Stimulated activated CD8-positive, alpha-beta memory T cell treated with anti-CD3 and anti-CD28 coated beads, Interleukin-7, amount 100 ng/mL, for 1 hour (primary cell): ENCODE measurements at regions not wholly inside any gene's neighbourhood (a gene's known extent, or its start where the extent isn't known, plus 50 kb on each side); places are given as distances from the start of the nearest gene placed in this dataset.

Experiments used
- DNase-seq, 2 donors: peaks; one replicate each; pipeline ENCODE4 v3.0.0-alpha.2; 2020; ENCODE audit warnings: low read depth in 2 of 2

DNA sequence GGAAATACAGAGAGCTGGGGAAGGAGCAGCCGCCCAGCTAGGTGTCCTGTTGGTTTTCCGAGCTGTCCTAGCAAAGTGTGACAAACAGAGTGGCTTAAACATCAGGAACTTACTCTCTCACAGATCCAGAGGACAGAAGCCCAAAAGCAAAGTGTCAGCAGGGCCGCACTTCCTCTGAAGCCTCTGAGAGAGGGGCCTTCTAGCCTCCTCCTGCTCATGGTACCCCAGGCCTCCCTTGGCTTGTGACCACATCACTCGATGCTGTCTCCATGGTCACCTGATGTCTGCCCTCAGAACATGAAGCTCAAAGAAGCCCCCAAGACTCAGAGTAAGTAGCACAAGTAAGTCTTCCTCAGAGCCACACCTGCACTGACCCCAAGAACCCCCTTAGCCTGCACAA is 650.5 kb upstream of the ID2 start:
- no peak for DNase-seq

DNA sequence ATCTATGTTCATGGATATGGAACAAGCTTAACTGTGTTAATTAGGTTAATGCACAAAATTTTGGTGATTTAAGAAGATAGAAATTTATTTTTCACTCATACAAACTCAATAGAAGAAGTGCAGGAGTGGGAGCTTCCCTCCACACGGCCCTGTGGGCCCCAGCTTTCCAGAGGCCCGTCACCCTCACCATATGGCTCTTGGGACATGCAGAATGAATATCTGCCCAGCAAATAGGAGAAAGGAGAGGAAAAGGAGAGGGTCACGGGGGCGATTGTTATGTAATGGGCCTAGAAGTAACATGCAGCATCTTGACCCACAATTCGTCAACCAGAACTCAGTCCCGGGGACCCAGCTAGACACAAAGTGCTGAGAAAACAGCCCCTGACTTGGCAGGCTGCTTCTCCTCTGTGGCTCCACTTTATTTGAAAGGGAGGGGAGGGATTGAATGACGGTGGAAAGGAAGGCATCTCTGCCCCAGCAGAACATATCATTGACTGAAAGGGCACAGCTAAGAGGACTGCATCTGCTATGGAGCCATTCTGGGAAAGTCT is 648.2 kb upstream of the ID2 start:
- DNase-seq = no peak

DNA sequence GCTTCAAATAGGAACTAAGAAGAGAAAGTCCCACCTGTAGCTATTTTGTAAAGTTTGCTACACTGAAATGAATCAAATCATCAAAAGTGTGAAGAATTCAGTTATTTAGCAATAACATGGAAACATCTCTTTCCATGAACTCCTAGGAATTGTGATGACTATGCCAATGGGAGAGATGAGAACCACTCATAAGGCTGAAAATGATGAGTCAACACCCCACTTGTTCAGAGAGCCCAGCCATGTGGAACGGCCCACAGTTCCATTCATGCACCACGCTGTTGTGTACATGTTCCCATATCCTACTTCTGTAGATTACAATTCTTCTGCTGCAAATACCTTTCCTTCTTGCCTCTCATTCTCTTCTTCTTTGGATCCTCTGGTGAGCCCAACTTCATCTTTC is 645.5 kb upstream of the ID2 start:
- DNase-seq = no peak

DNA sequence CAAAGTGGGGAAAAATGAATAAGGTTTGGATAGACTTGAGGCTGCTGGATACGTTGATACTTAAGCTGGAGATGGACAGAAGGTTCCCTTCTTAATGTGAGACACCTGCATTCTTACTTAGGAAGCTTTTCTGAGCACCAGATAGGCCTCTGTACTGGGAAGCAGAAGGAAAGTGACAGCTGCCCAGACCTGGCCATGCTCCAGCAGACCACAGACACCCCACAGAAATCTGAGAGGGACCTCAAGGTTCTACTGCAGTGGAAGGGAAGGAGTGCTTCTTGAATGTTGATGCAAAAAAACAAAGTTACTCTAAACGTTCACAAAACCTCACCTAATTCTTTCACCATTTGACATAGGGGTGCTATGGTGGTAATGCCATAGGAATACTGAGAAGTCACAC is 642.1 kb upstream of the ID2 start:
- DNase-seq = no peak

DNA sequence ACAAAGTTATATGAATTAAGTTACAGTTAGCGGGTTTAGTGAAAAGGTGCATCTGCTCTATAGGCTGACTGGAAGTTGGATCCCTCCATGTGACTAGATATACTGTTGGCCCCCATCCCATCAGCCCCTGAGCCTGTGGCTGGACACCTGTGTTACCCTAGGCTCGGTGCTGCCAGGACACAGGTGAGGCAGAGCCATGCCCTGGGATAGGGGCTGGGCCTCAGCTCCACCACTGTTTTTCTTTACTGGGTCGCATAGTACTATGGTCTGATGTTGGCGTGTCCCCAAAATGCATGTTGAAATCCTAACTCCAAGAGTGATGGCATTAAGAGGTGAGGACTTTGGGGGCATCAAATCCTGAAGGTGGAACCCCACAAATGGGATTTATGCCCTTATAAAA is 638.6 kb upstream of the ID2 start:
- DNase-seq = no peak

DNA sequence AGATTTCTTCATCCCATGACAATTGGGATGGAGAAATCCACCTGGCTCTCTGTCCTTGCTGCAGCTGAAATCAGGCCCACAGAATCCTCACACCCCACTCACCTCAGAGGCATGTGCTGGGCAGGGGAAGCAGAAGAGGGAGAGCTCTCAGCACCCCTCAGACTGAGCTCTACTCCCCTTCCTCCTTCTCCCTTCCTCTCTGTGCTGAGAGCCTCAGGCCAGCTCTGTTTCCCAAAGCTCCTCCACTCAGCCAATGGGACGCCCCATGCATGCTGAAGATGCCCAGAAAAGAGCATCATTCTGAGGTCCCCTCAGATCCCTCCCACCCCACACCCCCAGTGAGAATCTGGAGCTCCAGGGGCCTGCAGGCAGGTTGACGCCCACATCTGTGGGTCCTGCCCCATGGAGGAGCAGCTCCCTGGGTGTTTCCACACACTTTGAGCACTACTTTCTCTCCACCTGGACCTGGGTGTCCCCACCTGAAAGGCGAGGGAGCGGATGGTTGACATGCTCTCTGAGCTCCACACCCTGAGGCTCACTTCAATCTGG is 637.7 kb upstream of the ID2 start:
- no peak for DNase-seq

DNA sequence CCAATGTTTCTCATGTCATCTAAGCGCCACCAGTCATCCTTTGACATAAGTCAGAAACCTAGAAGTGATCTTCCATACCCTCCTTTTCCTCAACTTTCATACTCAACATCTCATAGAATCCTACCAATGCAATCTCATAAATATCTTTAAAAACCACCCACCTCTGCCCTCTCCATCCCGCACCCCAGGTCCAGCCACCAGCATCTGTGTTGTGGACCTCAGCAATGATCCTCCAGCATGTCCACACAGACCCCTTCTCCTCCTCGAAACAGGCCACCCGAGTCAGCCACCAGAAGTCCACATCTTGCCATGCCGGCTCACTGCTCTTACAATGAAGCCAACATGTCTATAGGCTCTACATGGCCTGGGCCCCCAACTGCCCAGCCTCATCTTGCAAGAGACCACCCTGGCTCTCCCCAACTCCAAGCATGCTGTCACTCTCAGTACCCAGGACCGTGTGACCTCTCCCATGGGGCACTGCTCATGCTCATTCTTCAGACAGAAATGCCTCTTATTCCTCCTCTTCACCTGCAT is 636.7 kb upstream of the ID2 start:
- DNase-seq = no peak

DNA sequence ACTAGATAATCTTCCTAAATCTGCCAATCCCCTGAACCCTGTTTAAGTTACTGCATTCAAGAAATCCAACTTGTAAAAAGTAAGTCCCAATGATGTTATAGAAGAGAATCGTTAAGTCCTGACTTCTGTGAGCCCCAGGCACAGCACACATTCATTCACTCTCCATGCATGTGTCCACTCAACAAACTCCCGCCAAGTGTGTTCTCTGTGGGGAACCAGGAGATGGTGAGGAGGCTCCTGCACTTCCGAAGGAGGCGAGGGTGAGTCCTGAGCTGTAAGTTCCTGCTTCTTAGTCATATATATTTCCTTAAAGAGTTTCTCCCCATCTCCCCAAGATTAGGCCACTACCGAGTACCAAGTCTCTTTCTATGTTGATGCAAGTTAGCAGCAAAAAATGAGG is 635.0 kb upstream of the ID2 start:
- DNase-seq = no peak

DNA sequence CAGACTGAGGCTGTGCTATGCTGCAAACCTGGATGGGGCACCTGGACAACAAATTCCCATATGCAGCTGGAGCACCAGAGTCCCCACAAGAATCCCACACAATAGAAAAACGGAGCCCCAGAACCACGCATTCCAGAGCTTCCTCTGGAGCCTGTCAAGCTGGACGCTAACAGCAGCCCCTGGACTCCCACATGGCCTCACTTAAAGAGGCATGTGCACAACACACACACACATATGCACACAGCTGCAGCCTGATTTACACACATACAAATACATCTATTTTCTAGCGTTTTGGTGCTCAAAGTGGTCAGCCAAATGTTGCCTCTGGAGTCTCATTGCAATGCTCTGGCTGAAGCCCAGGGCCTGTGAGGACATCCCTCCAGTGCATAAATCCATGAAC is 632.7 kb upstream of the ID2 start:
- DNase-seq = no peak

DNA sequence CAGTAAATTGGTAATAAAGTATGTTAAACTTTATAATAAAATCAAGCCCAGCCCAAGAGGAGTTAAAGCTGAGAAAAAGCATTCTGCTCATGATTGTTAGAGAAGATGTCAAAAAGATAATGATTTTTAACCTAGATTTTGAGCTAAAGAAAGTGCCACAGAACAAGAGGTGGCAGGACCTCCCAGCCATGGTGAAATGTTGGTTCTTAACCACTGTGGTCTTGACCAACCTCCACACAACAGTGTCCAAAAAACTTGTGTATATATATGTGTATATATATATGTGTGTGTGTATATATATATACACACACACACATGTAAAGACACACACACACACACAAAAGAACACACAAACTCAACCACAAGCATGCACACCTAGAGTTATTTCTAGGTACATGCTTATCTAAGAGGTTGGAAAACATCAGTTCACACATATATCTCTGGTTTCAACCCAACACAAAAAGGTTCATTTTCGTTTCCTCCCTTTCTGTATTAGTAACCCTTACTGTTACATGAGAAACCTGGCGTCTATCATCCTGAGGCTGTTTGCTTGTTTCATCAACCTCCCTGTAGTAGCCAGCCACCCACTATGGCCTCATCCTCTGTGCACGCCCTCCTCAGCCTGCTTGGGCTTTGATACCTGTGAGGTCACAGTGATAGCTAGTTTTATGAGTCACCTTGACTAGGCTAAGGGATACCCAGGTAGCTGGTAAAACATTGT is 631.8 kb upstream of the ID2 start:
- DNase-seq = no peak

DNA sequence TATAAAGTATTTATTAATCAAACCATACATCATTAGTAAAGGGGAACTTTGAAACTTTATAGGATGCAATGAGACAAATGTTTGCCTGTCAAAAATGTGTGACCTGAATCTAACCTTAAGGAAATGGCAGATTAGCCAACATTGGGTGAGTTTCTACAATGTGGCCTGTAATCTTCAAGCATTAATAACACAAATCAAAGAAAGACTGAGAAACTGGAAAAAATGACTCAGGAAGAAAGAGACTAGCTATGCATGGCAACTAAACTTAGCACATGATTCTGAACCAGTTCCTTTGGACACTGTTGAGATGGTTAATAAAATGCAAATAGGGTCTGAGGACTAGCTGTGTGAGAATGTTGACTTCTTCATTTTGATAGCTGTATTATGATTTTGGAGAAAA is 628.6 kb upstream of the ID2 start:
- no peak for DNase-seq

DNA sequence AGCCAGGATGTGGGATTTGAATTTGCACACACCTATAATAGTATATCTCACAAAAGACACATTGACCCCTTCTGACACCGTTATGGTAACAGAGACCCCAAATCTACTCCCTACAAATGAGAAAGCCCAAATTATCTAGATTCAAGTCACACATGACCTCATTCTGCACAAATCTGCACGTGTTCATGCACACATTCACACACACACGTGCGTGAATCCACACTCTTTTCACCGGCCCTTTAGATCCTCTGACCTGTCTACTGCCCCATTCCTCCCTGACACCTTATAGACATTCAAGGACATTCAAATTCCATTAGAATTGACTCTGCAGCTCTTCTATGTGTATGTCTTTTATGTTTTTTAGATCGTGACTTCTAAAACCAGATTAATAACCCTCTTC is 627.8 kb upstream of the ID2 start:
- DNase-seq = no peak

DNA sequence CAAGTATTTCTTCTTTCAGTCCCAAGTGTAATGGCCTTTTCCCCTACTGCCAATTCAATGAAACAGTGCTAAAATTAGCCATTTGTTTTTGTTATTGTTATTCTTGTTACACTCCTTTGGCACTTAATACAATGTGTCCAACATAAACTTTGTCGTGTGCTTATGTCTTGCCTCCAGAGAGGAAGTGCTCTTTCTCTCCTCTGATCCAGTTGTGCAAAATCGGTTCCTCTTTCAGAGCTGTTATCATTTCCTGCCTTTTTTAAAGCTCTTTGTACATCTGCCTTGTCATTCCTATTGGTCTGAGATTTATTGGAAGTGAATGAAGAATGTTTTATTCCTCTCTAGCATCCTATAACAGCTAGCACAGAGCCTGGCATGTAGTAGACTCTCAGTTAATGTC is 623.2 kb upstream of the ID2 start:
- DNase-seq = no peak

DNA sequence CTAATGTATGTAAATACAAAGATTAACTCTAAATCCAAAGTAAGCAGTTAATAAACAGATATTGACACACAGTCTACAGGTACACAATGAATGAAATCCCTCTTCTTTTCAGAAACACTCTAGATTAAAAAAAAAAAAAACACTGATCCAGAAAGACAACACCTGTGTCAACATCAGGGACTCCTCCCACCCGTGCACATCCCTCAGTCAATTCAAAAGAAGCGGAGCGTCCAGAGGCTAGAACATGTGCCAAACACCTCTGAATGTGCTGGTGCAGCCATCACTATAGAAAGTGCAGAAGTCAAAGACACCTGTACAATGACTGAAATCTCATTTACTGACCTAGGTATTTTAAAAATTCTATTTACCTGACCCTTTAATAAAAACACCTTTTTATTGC is 622.6 kb upstream of the ID2 start:
- no peak for DNase-seq

DNA sequence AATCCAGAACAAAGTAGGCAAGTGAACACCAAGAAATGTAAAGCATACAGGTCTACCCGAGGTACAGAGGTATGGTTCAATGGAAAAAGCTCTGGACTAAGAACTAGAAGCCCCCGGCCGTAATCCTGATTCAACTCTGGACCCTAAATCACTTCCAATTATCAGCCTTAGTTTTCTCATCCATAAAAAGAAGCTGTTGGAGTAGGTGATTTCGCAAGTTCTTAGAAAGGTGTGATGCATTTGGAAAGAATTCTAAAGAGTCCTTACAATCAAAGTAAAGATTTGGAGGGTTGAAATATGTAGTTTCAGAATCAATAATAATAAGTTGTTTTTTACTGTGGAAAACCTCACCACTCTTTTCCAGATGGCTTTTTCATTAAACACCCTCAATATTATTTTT is 622.1 kb upstream of the ID2 start:
- DNase-seq = no peak

DNA sequence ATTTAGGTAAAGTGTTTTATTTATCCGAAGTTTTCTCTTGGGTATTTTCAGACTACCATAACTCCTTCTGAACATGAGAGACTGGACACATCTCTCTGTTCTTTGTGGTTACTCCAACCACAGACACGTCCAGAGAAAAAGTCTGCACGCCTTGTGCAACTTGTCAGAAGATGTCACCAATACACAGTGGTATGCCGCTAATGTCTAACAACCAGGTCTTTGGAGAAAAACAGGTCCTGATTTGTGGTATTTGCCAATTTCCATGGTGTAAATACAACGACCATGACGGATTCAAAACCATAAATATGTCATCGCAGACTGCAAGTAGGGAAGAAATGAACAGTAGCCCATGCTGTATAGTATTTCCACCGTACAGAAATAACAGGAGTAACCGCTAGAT is 620.6 kb upstream of the ID2 start:
- no peak for DNase-seq

DNA sequence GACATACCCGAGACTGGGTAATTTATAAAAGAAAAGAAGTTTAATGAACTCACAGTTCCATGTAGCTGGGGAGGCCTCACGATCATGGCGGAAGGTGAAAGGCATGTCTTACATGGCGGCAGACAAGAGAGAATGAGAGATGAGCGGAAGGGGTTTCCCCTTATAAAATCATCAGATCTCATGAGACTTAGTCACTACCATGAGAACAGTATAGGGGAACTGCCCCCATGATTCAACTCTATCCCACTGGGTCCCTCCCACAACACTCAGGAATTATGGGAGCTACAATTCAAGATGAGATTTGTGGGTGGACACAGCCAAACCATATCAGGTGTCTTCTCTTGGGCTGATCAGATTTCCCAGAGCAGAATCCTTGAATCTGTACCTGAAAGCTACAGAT is 617.3 kb upstream of the ID2 start:
- no peak for DNase-seq

DNA sequence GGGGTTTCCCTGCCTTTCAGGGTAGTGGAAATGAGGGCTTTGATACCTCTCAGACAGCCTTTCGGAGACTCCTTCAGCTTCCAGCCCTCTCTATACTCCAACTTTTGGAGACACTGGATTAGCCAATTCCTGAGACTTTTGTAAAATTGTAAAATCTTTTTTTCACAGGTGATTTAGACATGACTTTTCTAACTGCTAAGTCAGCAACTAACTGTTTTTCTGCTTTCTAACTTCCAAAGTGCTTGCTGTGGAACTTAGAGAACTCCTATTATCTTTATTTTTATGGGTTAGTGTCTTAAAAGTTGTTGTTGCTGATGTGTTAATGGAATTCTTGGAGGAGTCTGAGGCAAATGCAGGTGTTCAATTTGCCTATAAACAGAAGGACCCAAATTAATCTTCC is 616.7 kb upstream of the ID2 start:
- no peak for DNase-seq

DNA sequence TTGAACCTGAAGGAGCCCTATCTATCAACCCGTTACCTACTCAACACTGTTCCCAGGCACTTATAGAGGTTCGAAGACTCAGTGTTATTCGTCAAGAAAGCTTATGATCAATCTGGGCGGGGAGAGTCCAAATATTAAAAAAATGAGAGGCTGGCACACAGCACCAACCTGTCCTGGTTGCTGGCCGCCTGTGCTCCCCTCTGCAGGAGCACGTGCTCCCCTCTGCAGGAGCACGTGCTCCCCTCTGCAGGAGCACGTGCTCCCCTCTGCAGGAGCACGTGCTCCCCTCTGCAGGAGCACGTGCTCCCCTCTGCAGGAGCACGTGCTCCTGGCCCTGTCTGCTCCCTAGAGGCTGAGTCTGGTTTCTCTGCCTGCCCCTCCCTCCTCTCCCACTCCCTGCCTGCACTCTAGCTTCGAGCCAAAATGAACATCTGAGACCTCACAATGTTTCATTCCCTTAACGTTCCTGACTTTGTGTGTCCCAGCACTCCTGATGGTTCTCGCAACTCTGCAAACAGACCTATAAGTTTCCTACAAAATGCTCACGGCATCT is 614.0 kb upstream of the ID2 start:
- DNase-seq = no peak

DNA sequence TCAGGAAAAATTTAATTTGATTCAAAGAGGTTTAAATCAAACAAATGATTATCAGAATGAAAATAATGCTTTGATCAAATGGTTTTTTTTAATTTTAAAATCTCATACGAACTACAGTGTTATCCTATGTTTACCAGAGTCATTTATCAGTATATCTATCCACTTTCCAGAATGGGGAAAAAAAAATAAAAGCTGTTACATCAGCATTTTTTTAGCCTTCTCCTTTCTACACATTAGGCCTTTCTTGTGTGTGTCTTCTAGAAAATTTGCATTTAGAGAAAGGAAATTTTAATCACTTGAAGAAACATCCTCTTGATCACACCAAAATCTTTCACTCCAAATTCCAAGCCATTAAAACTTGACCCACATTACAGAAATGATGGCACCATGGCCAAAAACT is 608.9 kb upstream of the ID2 start:
- no peak for DNase-seq

DNA sequence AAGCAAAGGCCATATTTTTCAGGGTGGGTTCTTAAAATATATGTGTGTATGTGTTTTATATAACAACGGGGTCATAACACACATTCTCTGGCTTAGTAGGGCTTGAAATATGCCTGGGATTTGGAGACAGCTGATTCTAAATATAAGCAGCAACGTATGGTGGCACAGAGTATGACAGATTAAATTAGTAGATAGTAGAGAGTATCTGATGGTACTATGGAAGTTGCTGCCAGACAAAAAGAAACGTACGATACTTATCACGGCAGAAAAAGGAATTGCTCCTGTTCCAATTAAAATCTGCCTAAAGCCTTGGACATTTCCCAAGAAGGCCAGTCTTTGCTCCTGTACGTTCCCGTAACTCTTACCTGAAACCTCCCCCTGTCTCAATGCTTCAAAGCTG is 607.9 kb upstream of the ID2 start:
- DNase-seq = no peak

DNA sequence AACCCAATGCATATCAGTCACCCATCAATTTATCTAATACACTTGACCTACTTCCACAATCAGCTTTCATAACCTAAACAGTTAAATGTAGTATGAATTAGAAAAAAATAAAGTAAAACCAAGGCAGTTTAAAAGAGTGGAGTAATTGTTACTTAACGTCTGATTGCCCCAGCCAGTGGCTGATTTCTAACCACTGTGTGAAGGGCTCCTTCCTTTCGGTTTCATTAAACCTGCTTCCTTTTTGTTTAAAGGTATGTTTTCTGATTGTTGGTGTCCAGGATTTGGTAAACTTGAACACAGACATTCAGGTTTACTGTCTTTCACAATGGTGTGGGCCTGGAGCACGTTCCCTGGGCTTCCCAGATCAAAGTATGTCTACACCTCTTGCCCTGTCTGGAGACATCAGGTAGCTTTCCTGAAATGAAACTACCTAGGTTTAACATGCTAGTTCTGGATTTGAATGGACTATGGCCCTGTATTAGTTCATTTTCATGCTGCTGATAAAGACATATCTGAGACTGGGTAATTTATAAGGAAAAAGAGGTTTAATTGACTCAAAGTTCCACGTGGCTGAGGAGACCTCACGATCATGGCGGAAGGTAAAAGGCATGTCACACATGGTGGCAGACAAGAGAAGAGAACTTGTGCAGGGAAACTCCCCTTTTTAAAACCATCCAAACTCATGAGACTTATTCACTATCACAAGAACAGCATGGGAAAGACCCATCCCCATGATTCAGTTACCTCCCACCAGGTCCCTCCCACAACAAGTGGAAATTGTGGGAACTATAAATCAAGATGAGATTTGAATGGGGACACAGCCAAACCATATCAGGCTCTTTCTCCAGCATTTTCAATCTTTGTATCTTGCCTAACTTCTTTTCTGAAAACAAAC is 605.2 kb upstream of the ID2 start:
- DNase-seq = no peak
